ENCODE measurements at regions not wholly inside any gene's neighbourhood (a gene's known extent, or its start where the extent isn't known, plus 50 kb on each side); places are given as distances from the start of the nearest gene placed in this dataset.

GRCh38 chr1:81710857-81711256, 89.9 kb upstream of the ADGRL2 start:
- POLR2A ChIA-PET = no interaction called here
- H3K4me3 Mint-ChIP-seq = no peak overlapping the region

GRCh38 chr1:81708250-81708649, 92.5 kb upstream of the ADGRL2 start:
- H3K4me3 Mint-ChIP-seq = no peak overlapping the region
- H3K4me1 Mint-ChIP-seq (ENCODE audit: low read depth) = no peaks in the 10 kb centered on the region
- H3K27me3 Mint-ChIP-seq = no peaks in the 10 kb centered on the region
- ChIA-PET CTCF (interaction anchor here (0.5 kb wide), 1 partner anchor 1291 kb away, joined by 3 read pairs; no protein-coding TSS in a partner anchor), POLR2A (no interaction called here)
- H3K27ac ChIP-seq (ENCODE audit: low read depth in 1 of 2, low read length in 2 of 2) = no peak overlapping the region
- no peaks in the 10 kb centered on the region for H3K36me3 ChIP-seq (ENCODE audit: insufficient read depth, low read length)
- no peak overlapping the region for H3K4me3 ChIP-seq (ENCODE audit: low read length)
- H3K36me3 Mint-ChIP-seq (ENCODE audit: low read depth) = no peaks in the 10 kb centered on the region
- H3K27me3 ChIP-seq (ENCODE audit: control insufficient read depth in 1 of 2, insufficient read depth in 2 of 2, low read length in 2 of 2) = no peaks in the 10 kb centered on the region
- H3K9me3 ChIP-seq (ENCODE audit: control insufficient read depth in 1 of 2, insufficient read depth in 1 of 2, low read length in 2 of 2) = peaks cover 0 to 12% of the 10 kb centered on the region in 2 experiments
- intact Hi-C loops (cut with DNase I, micrococcal nuclease) = no loop called here
- TF ChIP-seq CTCF (IDR thresholded peaks at IDR 0.05) = no peak
- H3K27ac Mint-ChIP-seq = no peak overlapping the region
- peaks cover 3% of the 10 kb centered on the region for H3K9me3 Mint-ChIP-seq
- no peak for DNase-seq
- ATAC-seq (ENCODE audit: poor library complexity) = no peak
- no peaks in the 10 kb centered on the region for H3K4me1 ChIP-seq (ENCODE audit: insufficient read depth, low read length)

More at GRCh38 chr1:81710857-81711256, 89.9 kb upstream of the ADGRL2 start:
- intact Hi-C loops (cut with DNase I, micrococcal nuclease) = no loop called here
- Mint-ChIP-seq H3K27ac (no peak overlapping the region), H3K27me3 (no peaks in the 10 kb centered on the region), H3K9me3 (no peaks in the 10 kb centered on the region), H3K4me1 (ENCODE audit: low read depth) (no peaks in the 10 kb centered on the region), H3K36me3 (ENCODE audit: low read depth) (no peaks in the 10 kb centered on the region)
- Histone ChIP-seq H3K27me3 (ENCODE audit: control insufficient read depth in 1 of 2, insufficient read depth in 2 of 2, low read length in 2 of 2) (no peaks in the 10 kb centered on the region), H3K27ac (ENCODE audit: low read depth in 1 of 2, low read length in 2 of 2) (no peak overlapping the region), H3K4me1 (ENCODE audit: insufficient read depth, low read length) (no peaks in the 10 kb centered on the region), H3K9me3 (ENCODE audit: control insufficient read depth in 1 of 2, insufficient read depth in 1 of 2, low read length in 2 of 2) (peaks cover 0 to 5% of the 10 kb centered on the region in 2 experiments), H3K4me3 (ENCODE audit: low read length) (no peak overlapping the region), H3K36me3 (ENCODE audit: insufficient read depth, low read length) (no peaks in the 10 kb centered on the region)
- TF ChIP-seq CTCF (IDR thresholded peaks at IDR 0.05) = no peak
- ATAC-seq (ENCODE audit: poor library complexity) (no peak), DNase-seq (no peak)
- CTCF ChIA-PET = no interaction called here

GRCh38 chr1:81706650-81707435, 93.9 kb upstream of the ADGRL2 start:
- intact Hi-C loops (cut with DNase I, micrococcal nuclease) = no loop called here
- H3K4me1 ChIP-seq (ENCODE audit: insufficient read depth, low read length) = no peaks in the 10 kb centered on the region
- CTCF ChIA-PET = no interaction called here

More at GRCh38 chr1:81706650-81707435, 93.9 kb upstream of the ADGRL2 start:
- Histone ChIP-seq H3K9me3 (ENCODE audit: control insufficient read depth in 1 of 2, insufficient read depth in 1 of 2, low read length in 2 of 2) (peaks cover 0 to 8% of the 10 kb centered on the region in 2 experiments), H3K4me3 (ENCODE audit: low read length) (no peak overlapping the region), H3K27me3 (ENCODE audit: control insufficient read depth in 1 of 2, insufficient read depth in 2 of 2, low read length in 2 of 2) (no peaks in the 10 kb centered on the region), H3K36me3 (ENCODE audit: insufficient read depth, low read length) (no peaks in the 10 kb centered on the region), H3K27ac (ENCODE audit: low read depth in 1 of 2, low read length in 2 of 2) (no peak overlapping the region)
- H3K27me3 Mint-ChIP-seq = no peaks in the 10 kb centered on the region
- H3K4me3 Mint-ChIP-seq = no peak overlapping the region
- TF ChIP-seq CTCF (IDR thresholded peaks at IDR 0.05) = no peak
- POLR2A ChIA-PET = no interaction called here
- ATAC-seq (ENCODE audit: poor library complexity) (no peak), DNase-seq (no peak)
- no peak overlapping the region for H3K27ac Mint-ChIP-seq
- no peaks in the 10 kb centered on the region for H3K36me3 Mint-ChIP-seq (ENCODE audit: low read depth)
- H3K9me3 Mint-ChIP-seq = peaks cover 5% of the 10 kb centered on the region
- no peaks in the 10 kb centered on the region for H3K4me1 Mint-ChIP-seq (ENCODE audit: low read depth)
